ENCODE measurements at regions not wholly inside any gene's neighbourhood (a gene's known extent, or its start where the extent isn't known, plus 50 kb on each side); places are given as distances from the start of the nearest gene placed in this dataset. TPM values are rescaled to one million over a fixed set of nuclear protein-coding genes. Genes with fewer than 3 reads are reported as not detected.

Small RNA genes lying in the stretch of these regions (small RNA-seq; reads per million reads assigned to genes)
- not detected for gene RNA5SP228

All from hematopoietic multipotent progenitor cell (in vitro differentiated cells).